SK-N-SH (cell line): ENCODE measurements at regions not wholly inside any gene's neighbourhood (a gene's known extent, or its start where the extent isn't known, plus 50 kb on each side); places are given as distances from the start of the nearest gene placed in this dataset.

Experiments
- EZH2phosphoT487 ChIP-seq: fragments of 200-600 bp; sonication (generic); IDR thresholded peaks from 2 replicates; pipeline ENCODE4 v1.6.1; 2017; ENCODE audit warnings: low read depth, mixed run types, mild to moderate bottlenecking, antibody characterized with exemption, moderate library complexity, borderline replicate concordance
- GABPA ChIP-seq: IDR thresholded peaks from 2 replicates; pipeline ENCODE4 v1.4.0; 2012; ENCODE audit warnings: low read depth, mild to moderate bottlenecking
- POLR2AphosphoS5 ChIP-seq: IDR thresholded peaks from 2 replicates; pipeline ENCODE4 v1.6.1; 2012; ENCODE audit warnings: low read depth, low read length
- TAF1 ChIP-seq: IDR thresholded peaks from 2 replicates; pipeline ENCODE4 v1.6.1; 2012; ENCODE audit warnings: low read depth, mild to moderate bottlenecking, low read length, moderate library complexity, borderline replicate concordance
- YY1 ChIP-seq: IDR thresholded peaks from 2 replicates; pipeline ENCODE4 v1.4.0; 2012; ENCODE audit warnings: low read depth, mild to moderate bottlenecking
- TF ChIP-seq, protein P1 (sequence below): fragments of 200-600 bp; sonication (generic); IDR thresholded peaks from 2 replicates; pipeline ENCODE4 v1.6.1; 2017; ENCODE audit warnings: antibody characterized with exemption, mild to moderate bottlenecking, moderate library complexity

- no peak for TF ChIP-seq POLR2AphosphoS5
- TF ChIP-seq YY1: no peak
- TF ChIP-seq GABPA: no peak
- TF ChIP-seq, protein P1, sequence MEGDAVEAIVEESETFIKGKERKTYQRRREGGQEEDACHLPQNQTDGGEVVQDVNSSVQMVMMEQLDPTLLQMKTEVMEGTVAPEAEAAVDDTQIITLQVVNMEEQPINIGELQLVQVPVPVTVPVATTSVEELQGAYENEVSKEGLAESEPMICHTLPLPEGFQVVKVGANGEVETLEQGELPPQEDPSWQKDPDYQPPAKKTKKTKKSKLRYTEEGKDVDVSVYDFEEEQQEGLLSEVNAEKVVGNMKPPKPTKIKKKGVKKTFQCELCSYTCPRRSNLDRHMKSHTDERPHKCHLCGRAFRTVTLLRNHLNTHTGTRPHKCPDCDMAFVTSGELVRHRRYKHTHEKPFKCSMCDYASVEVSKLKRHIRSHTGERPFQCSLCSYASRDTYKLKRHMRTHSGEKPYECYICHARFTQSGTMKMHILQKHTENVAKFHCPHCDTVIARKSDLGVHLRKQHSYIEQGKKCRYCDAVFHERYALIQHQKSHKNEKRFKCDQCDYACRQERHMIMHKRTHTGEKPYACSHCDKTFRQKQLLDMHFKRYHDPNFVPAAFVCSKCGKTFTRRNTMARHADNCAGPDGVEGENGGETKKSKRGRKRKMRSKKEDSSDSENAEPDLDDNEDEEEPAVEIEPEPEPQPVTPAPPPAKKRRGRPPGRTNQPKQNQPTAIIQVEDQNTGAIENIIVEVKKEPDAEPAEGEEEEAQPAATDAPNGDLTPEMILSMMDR: no peak
- no peak for TF ChIP-seq EZH2phosphoT487
- TF ChIP-seq TAF1: no peak
These were observed 812.7 kb upstream of the COBL start for GRCh38 chr7:52129278-52129677.
